Heart left ventricle (tissue), 13 donors: ENCODE measurements at regions not wholly inside any gene's neighbourhood (a gene's known extent, or its start where the extent isn't known, plus 50 kb on each side); places are given as distances from the start of the nearest gene placed in this dataset.

ENCODE experiments used
- CTCF ChIP-seq, 12 donors: fragments of 200-600 bp; sonication (generic) in 4 of 12; IDR thresholded peaks; one replicate each; pipeline versions ENCODE4 v1.5.0 to v1.8.0; 2018 to 2022; ENCODE audit warnings: antibody characterized with exemption in 12 of 12, mild to moderate bottlenecking in 5 of 12
- POLR2A ChIP-seq, 2 donors: fragments of 450-650 bp; IDR thresholded peaks; one replicate each; pipeline ENCODE4 v1.6.1; 2017; ENCODE audit warnings: antibody characterized with exemption in 2 of 2, mild to moderate bottlenecking in 2 of 2, moderate library complexity in 2 of 2
- donor health status: ischemic (EF 13 %, LVEDD 7.1; RV severe dilation, severe dysfunction).
- donor health status: DM: no; HTN: yes; CAD: no.
- donor health status: DM: no; HTN: no; CAD: no.
- donor health status: ischemic (EF 25% LVEDD 6.9; RV normal size, moderate dysfunction).
- donor health status: ischemic (EF 25% LVEDD 5.7; RV mildly dilated, moderate dysfunction).
- donor health status: ischemic (EF 35%, LVEDD 5.7; RV mildly dilated, moderate dysfunction).
- donor health status: nonischemic (EF 11% LVEDD 7.7; RV severe dilation, severe dysfunction).
- donor health status: DM: yes; HTN: yes; CAD: no.
- donor health status: PGD.
- donor health status: ischemic (EF 29% LVEDD 5.4; RV normal size, mild dysfunction).
- donor health status: nonischemic (EF 23%, LVEDD 6.1; RV moderate dilation, normal function).

GRCh38 chr3:74546426-74546825, 68.0 kb downstream of the CNTN3 start:
- TF ChIP-seq CTCF (IDR thresholded peaks at IDR 0.05) (no peak), POLR2A (IDR thresholded peaks at IDR 0.05) (no peak)
